ENCODE measurements at regions not wholly inside any gene's neighbourhood (a gene's known extent, or its start where the extent isn't known, plus 50 kb on each side); places are given as distances from the start of the nearest gene placed in this dataset.
"Not testable (repeated sequence)": the region's sequence is repeated elsewhere in the genome, so short reads cannot be mapped to it uniquely, and the experiment has no call there.

GRCh38 chr16:31641279-31641678 lies 113.6 kb downstream of the AHSP start:
- Histone ChIP-seq H3K4me1 (ENCODE audit: control insufficient read depth, insufficient read depth, low read length) (no peaks in the 10 kb centered on the region), H3K9me3 (replicated peaks; ENCODE audit: control insufficient read depth, insufficient read depth, low read length) (no peaks in the 10 kb centered on the region; the same call in 2 of the 3 replicates), H3K9ac (ENCODE audit: control insufficient read depth, insufficient read depth, low read length) (no peak overlapping the region), H4K20me1 (ENCODE audit: control insufficient read depth, insufficient read depth) (no peaks in the 10 kb centered on the region), H3K27me3 (replicated peaks in 1 of 2; ENCODE audit: control insufficient read depth in 2 of 2, insufficient read depth in 2 of 2, low read length in 1 of 2) (no peaks in the 10 kb centered on the region), H3K4me3 (no peak overlapping the region), H3K36me3 (ENCODE audit: control insufficient read depth in 2 of 2, insufficient read depth in 2 of 2, low read length in 1 of 2) (no peaks in the 10 kb centered on the region), H3K27ac (ENCODE audit: control insufficient read depth, insufficient read depth) (no peak overlapping the region), H3K4me2 (ENCODE audit: control insufficient read depth, insufficient read depth) (no peak overlapping the region), H2AFZ (ENCODE audit: control insufficient read depth, low read depth, low read length) (no peak overlapping the region), H3K79me2 (ENCODE audit: control insufficient read depth, insufficient read depth, low read length) (no peaks in the 10 kb centered on the region)
- intact Hi-C loops (cut with micrococcal nuclease; ENCODE audit: unreplicated experiment) (no loop called here), in situ Hi-C loops (cut with MboI) (no loop called here)
- FAIRE-seq = no peak
- 10% methylated on average over 4 of the region's 4 CpGs for whole genome bisulfite sequencing (ENCODE audit: insufficient coverage, insufficient replicate concordance, low lambda C conversion rate, missing lambda C conversion rate)
- TF ChIP-seq USF2 (IDR thresholded peaks at IDR 0.05; ENCODE audit: borderline replicate concordance, low read depth, low read length) (no peak), STAT1 (conservative IDR thresholded peaks at IDR 0.05) (no peak), BHLHE40 (IDR thresholded peaks at IDR 0.05; ENCODE audit: borderline replicate concordance in 1 of 2, low read depth in 2 of 2, low read length in 1 of 2) (no peak), MXI1 (IDR thresholded peaks at IDR 0.05; ENCODE audit: low read depth, low read length) (no peak)
- POLR2A ChIA-PET = no interaction called here
- no peak for DNase-seq (ENCODE audit: low read depth, low spot score)
- no TSS peak for BruUV-seq (replicated peaks)
- ATAC-seq = no peak
- CTCF ChIA-PET = no interaction called here
- RAD21 ChIA-PET (ENCODE audit: unreplicated experiment) = no interaction called here
- SMC1A ChIA-PET (ENCODE audit: uncharacterized antibody, unreplicated experiment) = no interaction called here

- H3K4me3 ChIP-seq; H3K36me3 ChIP-seq (ENCODE audit: control insufficient read depth in 2 of 2, insufficient read depth in 2 of 2, low read length in 1 of 2); H4K20me1 ChIP-seq (ENCODE audit: control insufficient read depth, insufficient read depth); H3K4me2 ChIP-seq (ENCODE audit: control insufficient read depth, insufficient read depth); H3K9me3 ChIP-seq (replicated peaks; ENCODE audit: control insufficient read depth, insufficient read depth, low read length); ATAC-seq; DNase-seq (ENCODE audit: low read depth, low spot score); H3K27me3 ChIP-seq (replicated peaks in 1 of 2; ENCODE audit: control insufficient read depth in 2 of 2, insufficient read depth in 2 of 2, low read length in 1 of 2); SMC1A ChIA-PET (ENCODE audit: uncharacterized antibody, unreplicated experiment); RAD21 ChIA-PET (ENCODE audit: unreplicated experiment); intact Hi-C loops (cut with micrococcal nuclease; ENCODE audit: unreplicated experiment); CTCF ChIA-PET; H2AFZ ChIP-seq (ENCODE audit: control insufficient read depth, low read depth, low read length); BruUV-seq (replicated peaks); H3K9ac ChIP-seq (ENCODE audit: control insufficient read depth, insufficient read depth, low read length); in situ Hi-C loops (cut with MboI); H3K4me1 ChIP-seq (ENCODE audit: control insufficient read depth, insufficient read depth, low read length); H3K27ac ChIP-seq (ENCODE audit: control insufficient read depth, insufficient read depth); H3K79me2 ChIP-seq (ENCODE audit: control insufficient read depth, insufficient read depth, low read length); FAIRE-seq; POLR2A ChIA-PET: not testable (repeated sequence)
- WGBS (ENCODE audit: insufficient coverage, insufficient replicate concordance, low lambda C conversion rate, missing lambda C conversion rate) = 40% methylated on average over 4 of the region's 4 CpGs
Observed at GRCh38 chr16:31655674-31656073, 128.0 kb downstream of the AHSP start.

Measured in GM12878 (cell line).